GM19328 (cell line): ENCODE measurements at regions not wholly inside any gene's neighbourhood (a gene's known extent, or its start where the extent isn't known, plus 50 kb on each side); places are given as distances from the start of the nearest gene placed in this dataset.

Experiments
- ATAC-seq: cut with Tn5 transposase; IDR thresholded peaks from one replicate; pipeline ENCODE4 v1.9.1; 2021; ENCODE audit warnings: mild to moderate bottlenecking, moderate library complexity; ENCODE audit not compliant: unreplicated experiment

GRCh38 chr1:37085393-37085792 lies 51.1 kb upstream of the GRIK3 start:
- no peak for ATAC-seq

- ATAC-seq: no peak
Observed at GRCh38 chr1:37089750-37090149, 55.4 kb upstream of the GRIK3 start.

- ATAC-seq: no peak
Observed at GRCh38 chr1:37090671-37091070, 56.4 kb upstream of the GRIK3 start.

- no peak for ATAC-seq
Observed at GRCh38 chr1:37092937-37093336, 58.6 kb upstream of the GRIK3 start.

GRCh38 chr1:37094302-37094701 lies 60.0 kb upstream of the GRIK3 start:
- ATAC-seq: no peak

GRCh38 chr1:37096523-37096922 lies 62.2 kb upstream of the GRIK3 start:
- ATAC-seq: no peak

GRCh38 chr1:37097731-37098130 lies 63.4 kb upstream of the GRIK3 start:
- no peak for ATAC-seq

GRCh38 chr1:37098237-37098636 lies 63.9 kb upstream of the GRIK3 start:
- no peak for ATAC-seq

GRCh38 chr1:37100310-37100709 lies 66.0 kb upstream of the GRIK3 start:
- no peak for ATAC-seq

- ATAC-seq: no peak
Observed at GRCh38 chr1:37102656-37103382, 68.5 kb upstream of the GRIK3 start.

- no peak for ATAC-seq
Observed at GRCh38 chr1:37105911-37106310, 71.6 kb upstream of the GRIK3 start.

GRCh38 chr1:37107153-37107907 lies 73.0 kb upstream of the GRIK3 start:
- no peak for ATAC-seq

- no peak for ATAC-seq
Observed at GRCh38 chr1:37108596-37109188, 74.4 kb upstream of the GRIK3 start.

GRCh38 chr1:37112430-37112829 lies 78.1 kb upstream of the GRIK3 start:
- no peak for ATAC-seq

- no peak for ATAC-seq
Observed at GRCh38 chr1:37113285-37113997, 79.1 kb upstream of the GRIK3 start.

GRCh38 chr1:37118790-37119189 lies 84.5 kb upstream of the GRIK3 start:
- ATAC-seq: no peak

GRCh38 chr1:37120279-37120678 lies 86.0 kb upstream of the GRIK3 start:
- ATAC-seq: no peak

GRCh38 chr1:37123276-37124115 lies 89.2 kb upstream of the GRIK3 start:
- no peak for ATAC-seq

GRCh38 chr1:37124501-37124900 lies 90.2 kb upstream of the GRIK3 start:
- no peak for ATAC-seq

GRCh38 chr1:37125295-37125694 lies 91.0 kb upstream of the GRIK3 start:
- no peak for ATAC-seq
